ENCODE measurements at regions not wholly inside any gene's neighbourhood (a gene's known extent, or its start where the extent isn't known, plus 50 kb on each side); places are given as distances from the start of the nearest gene placed in this dataset.

DNA sequence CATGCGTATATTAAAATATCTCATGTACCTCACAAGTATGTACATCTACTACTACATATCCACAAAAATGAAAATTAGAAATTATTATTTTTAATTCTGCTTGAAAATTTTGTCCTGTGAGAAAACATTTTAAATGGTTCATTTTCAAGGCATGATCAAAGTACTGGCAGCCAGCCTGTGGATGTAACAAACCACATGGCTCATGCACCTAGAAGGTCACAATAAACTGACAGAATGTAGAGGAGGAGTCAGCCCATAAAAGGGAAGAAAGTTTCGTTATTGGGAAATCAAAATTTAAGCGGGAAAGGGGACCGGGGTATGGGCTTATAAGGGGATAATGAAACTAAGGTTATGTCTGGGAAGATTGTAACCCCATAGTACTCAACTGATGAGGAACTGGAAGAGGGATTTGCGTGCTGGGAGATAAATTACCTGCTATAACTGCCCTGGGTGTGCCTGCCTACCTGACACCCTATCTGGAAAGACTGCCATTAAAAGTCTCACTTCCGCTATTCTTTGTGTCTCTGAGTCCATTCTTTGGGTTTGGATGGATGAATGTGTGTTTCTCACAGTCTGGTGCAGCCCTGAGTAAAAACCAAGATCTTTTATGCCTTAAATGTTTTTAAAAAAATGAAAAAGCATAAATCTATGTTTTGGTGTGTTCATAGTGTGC lies 62.2 kb upstream of the PCED1B start:
- Histone ChIP-seq H3K27me3 (ENCODE audit: low read length) (no peaks in the 10 kb centered on the region), H3F3A (ENCODE audit: insufficient read depth) (no peaks in the 10 kb centered on the region), H3K9ac (ENCODE audit: low read length) (no peak overlapping the region), H3K4me2 (ENCODE audit: low read depth, low read length, poor library complexity, severe bottlenecking) (no peak overlapping the region), H3K9me3 (ENCODE audit: insufficient read depth, low read length) (no peaks in the 10 kb centered on the region), H3K79me2 (ENCODE audit: insufficient read depth, low read length) (no peaks in the 10 kb centered on the region), H3K9me2 (replicated peaks; ENCODE audit: insufficient read depth, low read length) (no peaks in the 10 kb centered on the region), H2AFZ (ENCODE audit: low read depth, low read length, severe bottlenecking) (no peak overlapping the region), H3K36me3 (ENCODE audit: low read length) (no peaks in the 10 kb centered on the region), H4K20me1 (ENCODE audit: low read depth, low read length) (no peaks in the 10 kb centered on the region), H3K27ac (ENCODE audit: low read depth, low read length) (no peak overlapping the region), H3K4me3 (ENCODE audit: insufficient read depth, low read length, poor library complexity, severe bottlenecking) (no peak overlapping the region)
- TF ChIP-seq EZH2phosphoT487 (conservative IDR thresholded peaks at IDR 0.05; ENCODE audit: low read length) = no peak
- TF ChIP-seq, protein P1, sequence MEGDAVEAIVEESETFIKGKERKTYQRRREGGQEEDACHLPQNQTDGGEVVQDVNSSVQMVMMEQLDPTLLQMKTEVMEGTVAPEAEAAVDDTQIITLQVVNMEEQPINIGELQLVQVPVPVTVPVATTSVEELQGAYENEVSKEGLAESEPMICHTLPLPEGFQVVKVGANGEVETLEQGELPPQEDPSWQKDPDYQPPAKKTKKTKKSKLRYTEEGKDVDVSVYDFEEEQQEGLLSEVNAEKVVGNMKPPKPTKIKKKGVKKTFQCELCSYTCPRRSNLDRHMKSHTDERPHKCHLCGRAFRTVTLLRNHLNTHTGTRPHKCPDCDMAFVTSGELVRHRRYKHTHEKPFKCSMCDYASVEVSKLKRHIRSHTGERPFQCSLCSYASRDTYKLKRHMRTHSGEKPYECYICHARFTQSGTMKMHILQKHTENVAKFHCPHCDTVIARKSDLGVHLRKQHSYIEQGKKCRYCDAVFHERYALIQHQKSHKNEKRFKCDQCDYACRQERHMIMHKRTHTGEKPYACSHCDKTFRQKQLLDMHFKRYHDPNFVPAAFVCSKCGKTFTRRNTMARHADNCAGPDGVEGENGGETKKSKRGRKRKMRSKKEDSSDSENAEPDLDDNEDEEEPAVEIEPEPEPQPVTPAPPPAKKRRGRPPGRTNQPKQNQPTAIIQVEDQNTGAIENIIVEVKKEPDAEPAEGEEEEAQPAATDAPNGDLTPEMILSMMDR (IDR thresholded peaks at IDR 0.05; ENCODE audit: insufficient read depth, low read length, poor library complexity, severe bottlenecking) = no peak

DNA sequence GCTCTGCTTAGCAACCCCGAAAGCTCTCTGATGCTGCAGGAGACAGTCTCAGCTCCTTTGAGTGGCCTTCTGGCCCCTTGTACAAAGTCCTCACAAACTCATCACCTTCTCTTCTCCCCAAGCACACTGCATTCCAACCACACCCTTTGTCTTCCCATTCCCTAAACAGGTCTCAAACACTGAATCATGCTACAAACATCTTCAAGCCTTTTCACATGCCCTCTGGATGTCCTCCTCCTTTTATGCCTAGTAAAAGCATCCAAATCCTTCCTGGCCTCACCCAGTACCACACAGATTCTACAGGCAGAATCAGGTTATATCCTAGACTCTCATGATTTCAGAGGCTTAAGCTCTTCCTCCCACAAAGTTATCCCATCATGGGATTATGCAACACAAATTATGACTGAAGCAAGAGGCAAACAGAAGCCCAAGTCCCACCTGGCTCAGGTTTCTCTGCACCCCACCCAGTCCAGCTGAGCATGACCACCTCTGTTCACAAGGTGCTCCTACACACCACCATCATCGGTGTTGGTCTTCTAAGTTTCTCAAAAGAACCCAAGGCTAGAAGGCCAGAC lies 61.4 kb upstream of the PCED1B start:
- H3K4me3 ChIP-seq (ENCODE audit: insufficient read depth, low read length, poor library complexity, severe bottlenecking) = no peak overlapping the region
- no peak overlapping the region for H3K27ac ChIP-seq (ENCODE audit: low read depth, low read length)
- H3K27me3 ChIP-seq (ENCODE audit: low read length) = no peaks in the 10 kb centered on the region
- H4K20me1 ChIP-seq (ENCODE audit: low read depth, low read length) = no peaks in the 10 kb centered on the region
- no peaks in the 10 kb centered on the region for H3K9me3 ChIP-seq (ENCODE audit: insufficient read depth, low read length)
- no peaks in the 10 kb centered on the region for H3K9me2 ChIP-seq (replicated peaks; ENCODE audit: insufficient read depth, low read length)
- H3K79me2 ChIP-seq (ENCODE audit: insufficient read depth, low read length) = no peaks in the 10 kb centered on the region
- TF ChIP-seq, protein P1 (IDR thresholded peaks at IDR 0.05; ENCODE audit: insufficient read depth, low read length, poor library complexity, severe bottlenecking) = no peak
- H2AFZ ChIP-seq (ENCODE audit: low read depth, low read length, severe bottlenecking) = no peak overlapping the region
- no peak overlapping the region for H3K4me2 ChIP-seq (ENCODE audit: low read depth, low read length, poor library complexity, severe bottlenecking)
- no peaks in the 10 kb centered on the region for H3K36me3 ChIP-seq (ENCODE audit: low read length)
- H3K9ac ChIP-seq (ENCODE audit: low read length) = no peak overlapping the region
- no peaks in the 10 kb centered on the region for H3F3A ChIP-seq (ENCODE audit: insufficient read depth)

DNA sequence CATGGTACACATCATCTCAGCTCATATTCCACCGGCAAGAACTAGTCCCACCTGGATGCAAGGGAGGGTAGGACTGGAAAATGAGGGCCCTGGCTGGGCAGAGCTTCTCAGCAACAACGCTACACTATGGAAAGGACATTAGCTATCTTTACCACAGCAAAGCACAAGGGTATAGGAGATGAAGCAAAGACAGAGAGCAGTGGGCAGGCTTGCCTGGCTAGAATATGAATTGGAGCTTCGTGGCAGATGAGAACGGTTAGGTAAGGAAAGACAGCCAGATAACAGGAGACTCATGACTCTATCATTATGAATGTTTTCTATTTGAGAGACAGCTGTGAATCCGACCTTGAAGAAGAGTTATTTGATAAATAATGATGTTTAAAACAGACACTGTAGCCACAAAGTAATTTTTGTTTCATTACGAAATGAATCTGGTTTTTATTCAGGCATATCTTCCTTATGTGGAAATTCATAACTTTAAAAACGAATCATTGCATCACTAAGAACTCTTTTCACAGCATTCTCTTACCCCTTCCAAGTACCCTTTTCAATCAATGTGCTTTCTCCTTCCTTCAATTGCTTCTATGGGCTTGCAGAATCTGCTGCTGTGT lies 59.1 kb upstream of the PCED1B start:
- Histone ChIP-seq H3K4me2 (ENCODE audit: low read depth, low read length, poor library complexity, severe bottlenecking) (no peak overlapping the region), H3K9me2 (replicated peaks; ENCODE audit: insufficient read depth, low read length) (no peaks in the 10 kb centered on the region), H4K20me1 (ENCODE audit: low read depth, low read length) (no peaks in the 10 kb centered on the region), H3K36me3 (ENCODE audit: low read length) (no peaks in the 10 kb centered on the region), H3K4me3 (ENCODE audit: insufficient read depth, low read length, poor library complexity, severe bottlenecking) (no peak overlapping the region), H3K27ac (ENCODE audit: low read depth, low read length) (no peak overlapping the region), H3K9ac (ENCODE audit: low read length) (no peak overlapping the region), H3K79me2 (ENCODE audit: insufficient read depth, low read length) (no peaks in the 10 kb centered on the region), H2AFZ (ENCODE audit: low read depth, low read length, severe bottlenecking) (no peak overlapping the region), H3F3A (ENCODE audit: insufficient read depth) (no peaks in the 10 kb centered on the region), H3K27me3 (ENCODE audit: low read length) (no peaks in the 10 kb centered on the region), H3K9me3 (ENCODE audit: insufficient read depth, low read length) (no peaks in the 10 kb centered on the region)
- no peak for TF ChIP-seq EZH2phosphoT487 (conservative IDR thresholded peaks at IDR 0.05; ENCODE audit: low read length)
- TF ChIP-seq, protein P1 (IDR thresholded peaks at IDR 0.05; ENCODE audit: insufficient read depth, low read length, poor library complexity, severe bottlenecking) = no peak

Data from SU-DHL-6 (cell line).